Tibial nerve (tissue), 4 donors: ENCODE measurements at regions not wholly inside any gene's neighbourhood (a gene's known extent, or its start where the extent isn't known, plus 50 kb on each side); places are given as distances from the start of the nearest gene placed in this dataset.

ENCODE experiments used
- CTCF ChIP-seq, 5 experiments: fragments of 200-600 bp in 3 of 5; fragments of 450-650 bp in 2 of 5; sonication (generic) in 3 of 5; IDR thresholded peaks; one replicate each; pipeline ENCODE4 v1.5.1; 2016 to 2019; ENCODE audit warnings: antibody characterized with exemption in 5 of 5, mild to moderate bottlenecking in 3 of 5, moderate library complexity in 2 of 5
- EP300 ChIP-seq, 2 donors: sonication (generic); formaldehyde crosslinking; IDR thresholded peaks; one replicate each; pipeline ENCODE4 v1.6.1; 2017; ENCODE audit warnings: antibody characterized with exemption in 2 of 2, mild to moderate bottlenecking in 1 of 2

GRCh38 chr16:72284042-72284789, 112.3 kb upstream of the PMFBP1 start:
- TF ChIP-seq EP300 (IDR thresholded peaks at IDR 0.05): no peak
- TF ChIP-seq CTCF (IDR thresholded peaks at IDR 0.05): no peak
